ENCODE measurements at regions not wholly inside any gene's neighbourhood (a gene's known extent, or its start where the extent isn't known, plus 50 kb on each side); places are given as distances from the start of the nearest gene placed in this dataset.

DNA sequence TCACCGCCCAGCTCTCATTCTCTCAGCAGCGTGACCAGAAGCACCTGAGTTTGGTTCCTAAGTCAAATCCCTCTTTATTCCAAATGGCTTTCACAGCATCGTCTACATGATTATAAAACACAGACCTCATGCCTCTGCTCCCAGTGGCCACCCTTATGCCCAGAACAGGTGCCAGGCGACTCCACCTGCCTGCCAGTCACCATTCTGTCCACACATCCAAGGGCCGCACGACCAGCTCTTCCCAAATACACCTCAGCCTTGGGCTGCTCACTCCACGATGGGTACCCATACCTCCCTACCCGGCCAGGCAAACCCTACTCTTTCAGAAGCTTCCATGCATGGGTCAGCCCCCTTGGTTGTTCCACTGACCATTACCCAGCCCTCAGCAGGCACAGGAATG, 851.6 kb upstream of the SALL3 start:
- Histone ChIP-seq H3K36me3 (ENCODE audit: control insufficient read depth, low read length) (no peaks in the 10 kb centered on the region), H3K4me3 (ENCODE audit: low read length) (no peak overlapping the region), H3K4me1 (ENCODE audit: control insufficient read depth, low read length) (no peaks in the 10 kb centered on the region), H3K4me2 (ENCODE audit: low read length) (no peak overlapping the region), H3K79me2 (ENCODE audit: control insufficient read depth, low read length) (no peaks in the 10 kb centered on the region), H3K27ac (ENCODE audit: low read depth, low read length) (no peak overlapping the region), H3K27me3 (ENCODE audit: control insufficient read depth, low read length) (no peaks in the 10 kb centered on the region), H4K20me1 (ENCODE audit: control insufficient read depth, insufficient read depth, low read depth, low read length) (no peaks in the 10 kb centered on the region), H3K9me2 (replicated peaks; ENCODE audit: control insufficient read depth, low read length) (no peaks in the 10 kb centered on the region), H3K9me3 (ENCODE audit: control insufficient read depth, insufficient read depth, low read length) (peaks cover 22% of the 10 kb centered on the region; the same call in 1 of the 2 replicates), H3F3A (ENCODE audit: control insufficient read depth, insufficient read depth) (no peaks in the 10 kb centered on the region)
- TF ChIP-seq, protein P1, sequence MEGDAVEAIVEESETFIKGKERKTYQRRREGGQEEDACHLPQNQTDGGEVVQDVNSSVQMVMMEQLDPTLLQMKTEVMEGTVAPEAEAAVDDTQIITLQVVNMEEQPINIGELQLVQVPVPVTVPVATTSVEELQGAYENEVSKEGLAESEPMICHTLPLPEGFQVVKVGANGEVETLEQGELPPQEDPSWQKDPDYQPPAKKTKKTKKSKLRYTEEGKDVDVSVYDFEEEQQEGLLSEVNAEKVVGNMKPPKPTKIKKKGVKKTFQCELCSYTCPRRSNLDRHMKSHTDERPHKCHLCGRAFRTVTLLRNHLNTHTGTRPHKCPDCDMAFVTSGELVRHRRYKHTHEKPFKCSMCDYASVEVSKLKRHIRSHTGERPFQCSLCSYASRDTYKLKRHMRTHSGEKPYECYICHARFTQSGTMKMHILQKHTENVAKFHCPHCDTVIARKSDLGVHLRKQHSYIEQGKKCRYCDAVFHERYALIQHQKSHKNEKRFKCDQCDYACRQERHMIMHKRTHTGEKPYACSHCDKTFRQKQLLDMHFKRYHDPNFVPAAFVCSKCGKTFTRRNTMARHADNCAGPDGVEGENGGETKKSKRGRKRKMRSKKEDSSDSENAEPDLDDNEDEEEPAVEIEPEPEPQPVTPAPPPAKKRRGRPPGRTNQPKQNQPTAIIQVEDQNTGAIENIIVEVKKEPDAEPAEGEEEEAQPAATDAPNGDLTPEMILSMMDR (IDR thresholded peaks at IDR 0.05; ENCODE audit: low read depth, low read length, poor library complexity, severe bottlenecking) = no peak
- no peak for TF ChIP-seq EZH2phosphoT487 (IDR thresholded peaks at IDR 0.05; ENCODE audit: borderline replicate concordance, low read length)

DNA sequence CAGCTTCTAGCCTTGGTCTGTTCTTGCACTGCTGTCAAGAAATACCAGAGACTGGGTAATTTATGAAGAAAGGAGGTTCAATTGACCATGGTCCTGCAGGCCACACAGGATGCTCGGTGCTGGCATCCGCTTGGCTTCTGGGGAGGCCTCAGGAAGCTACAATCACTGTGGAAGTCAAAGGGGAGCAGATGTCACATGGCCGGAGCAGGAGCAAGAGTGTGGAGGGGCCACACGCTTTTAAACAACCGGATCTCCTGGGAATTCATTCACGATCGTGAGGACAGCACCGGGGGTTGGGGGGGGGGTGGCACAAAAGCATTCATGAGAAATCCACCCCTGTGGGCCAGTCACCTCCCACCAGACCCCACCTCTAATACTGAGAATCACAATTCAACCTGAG, 850.4 kb upstream of the SALL3 start:
- Histone ChIP-seq H3F3A (ENCODE audit: control insufficient read depth, insufficient read depth) (no peaks in the 10 kb centered on the region), H3K4me3 (ENCODE audit: low read length) (no peak overlapping the region), H3K9me3 (ENCODE audit: control insufficient read depth, insufficient read depth, low read length) (peaks cover 22% of the 10 kb centered on the region; the same call in 1 of the 2 replicates), H3K9me2 (replicated peaks; ENCODE audit: control insufficient read depth, low read length) (no peaks in the 10 kb centered on the region), H3K27me3 (ENCODE audit: control insufficient read depth, low read length) (no peaks in the 10 kb centered on the region), H3K27ac (ENCODE audit: low read depth, low read length) (no peak overlapping the region), H3K79me2 (ENCODE audit: control insufficient read depth, low read length) (no peaks in the 10 kb centered on the region), H3K4me2 (ENCODE audit: low read length) (no peak overlapping the region), H3K4me1 (ENCODE audit: control insufficient read depth, low read length) (no peaks in the 10 kb centered on the region), H4K20me1 (ENCODE audit: control insufficient read depth, insufficient read depth, low read depth, low read length) (no peaks in the 10 kb centered on the region), H3K36me3 (ENCODE audit: control insufficient read depth, low read length) (no peaks in the 10 kb centered on the region)
- TF ChIP-seq, protein P1 (IDR thresholded peaks at IDR 0.05; ENCODE audit: low read depth, low read length, poor library complexity, severe bottlenecking) = no peak
- TF ChIP-seq EZH2phosphoT487 (IDR thresholded peaks at IDR 0.05; ENCODE audit: borderline replicate concordance, low read length) = no peak

DNA sequence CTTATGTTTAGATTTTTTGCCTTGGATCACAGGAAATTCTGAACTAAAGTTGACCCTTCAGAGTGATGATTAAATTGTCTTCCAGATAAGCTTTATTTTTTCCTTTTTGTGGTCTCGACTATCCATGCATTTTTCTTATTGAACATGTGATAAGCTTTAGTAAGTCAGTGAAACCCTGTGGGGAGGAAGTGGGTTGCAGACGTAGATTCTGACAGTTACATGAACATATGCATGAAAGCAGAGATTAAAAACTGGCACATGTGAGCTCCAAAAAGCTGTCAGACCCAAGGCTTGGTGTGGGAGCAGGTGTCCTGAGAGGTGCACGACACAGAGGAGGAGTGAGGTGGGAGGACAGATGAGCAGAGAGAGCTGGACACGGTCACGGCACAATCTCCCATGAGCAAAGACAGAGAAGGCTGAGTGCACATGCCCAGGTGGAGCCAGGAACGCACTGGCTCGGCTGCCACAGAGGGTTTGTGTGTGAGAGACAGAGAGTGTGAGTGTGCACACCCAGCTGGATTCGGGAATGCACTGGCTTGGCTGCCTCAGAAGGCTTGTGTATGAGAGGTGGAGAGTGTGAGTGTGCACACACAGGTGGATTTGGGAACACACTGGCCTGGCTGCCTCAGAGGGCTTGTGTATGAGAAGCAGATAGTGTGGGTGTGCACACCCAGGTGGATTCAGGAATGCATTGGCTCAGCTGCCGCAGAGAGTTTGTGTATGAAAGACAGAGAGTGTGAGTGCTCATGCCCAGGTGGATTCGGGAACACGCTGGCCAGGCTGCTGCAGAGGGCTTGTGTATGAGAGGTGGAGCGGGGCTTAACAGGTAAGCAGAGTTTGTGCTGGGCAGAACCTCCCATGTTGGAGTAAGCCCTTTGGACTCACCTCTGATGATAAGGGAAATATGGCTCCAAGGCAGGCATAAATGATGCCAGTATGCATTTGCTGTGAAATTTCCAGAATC, 849.1 kb upstream of the SALL3 start:
- Histone ChIP-seq H3K27me3 (ENCODE audit: control insufficient read depth, low read length) (no peaks in the 10 kb centered on the region), H4K20me1 (ENCODE audit: control insufficient read depth, insufficient read depth, low read depth, low read length) (no peaks in the 10 kb centered on the region), H3K9me3 (ENCODE audit: control insufficient read depth, insufficient read depth, low read length) (peaks cover 18% of the 10 kb centered on the region; the same call in 1 of the 2 replicates), H3K4me3 (ENCODE audit: low read length) (no peak overlapping the region), H3K4me1 (ENCODE audit: control insufficient read depth, low read length) (no peaks in the 10 kb centered on the region), H3K4me2 (ENCODE audit: low read length) (no peak overlapping the region), H3K79me2 (ENCODE audit: control insufficient read depth, low read length) (no peaks in the 10 kb centered on the region), H3K27ac (ENCODE audit: low read depth, low read length) (no peak overlapping the region), H3K9me2 (replicated peaks; ENCODE audit: control insufficient read depth, low read length) (no peaks in the 10 kb centered on the region), H3F3A (ENCODE audit: control insufficient read depth, insufficient read depth) (no peaks in the 10 kb centered on the region), H3K36me3 (ENCODE audit: control insufficient read depth, low read length) (no peaks in the 10 kb centered on the region)
- TF ChIP-seq, protein P1 (IDR thresholded peaks at IDR 0.05; ENCODE audit: low read depth, low read length, poor library complexity, severe bottlenecking) = no peak
- TF ChIP-seq EZH2phosphoT487 (IDR thresholded peaks at IDR 0.05; ENCODE audit: borderline replicate concordance, low read length) = no peak
